GM21390 (cell line): ENCODE measurements at regions not wholly inside any gene's neighbourhood (a gene's known extent, or its start where the extent isn't known, plus 50 kb on each side); places are given as distances from the start of the nearest gene placed in this dataset.
"Not testable (repeated sequence)": the region's sequence is repeated elsewhere in the genome, so short reads cannot be mapped to it uniquely, and the experiment has no call there.

Experiments used
- ATAC-seq: cut with Tn5 transposase; IDR thresholded peaks from one replicate; pipeline ENCODE4 v1.9.1; 2021; ENCODE audit not compliant: unreplicated experiment

DNA sequence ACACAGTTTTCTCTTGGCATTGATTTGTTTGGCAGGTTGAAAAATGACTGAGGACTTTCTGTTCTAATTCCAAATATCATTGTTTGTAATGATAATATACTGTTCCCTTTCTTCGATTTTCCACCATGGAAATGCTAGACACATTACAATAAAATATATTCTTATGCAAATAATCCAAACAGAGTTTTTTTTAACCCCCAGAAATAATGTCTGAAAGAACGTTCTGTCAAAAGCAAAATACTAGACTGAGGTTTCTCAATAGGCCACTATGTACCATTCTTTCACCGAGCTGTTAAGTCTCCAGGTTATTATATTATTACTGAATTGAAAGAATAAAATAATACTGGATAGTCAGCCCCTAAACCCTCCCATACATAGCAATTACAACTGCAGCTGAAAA is 312.5 kb downstream of the ZIC3 start:
- ATAC-seq = no peak

DNA sequence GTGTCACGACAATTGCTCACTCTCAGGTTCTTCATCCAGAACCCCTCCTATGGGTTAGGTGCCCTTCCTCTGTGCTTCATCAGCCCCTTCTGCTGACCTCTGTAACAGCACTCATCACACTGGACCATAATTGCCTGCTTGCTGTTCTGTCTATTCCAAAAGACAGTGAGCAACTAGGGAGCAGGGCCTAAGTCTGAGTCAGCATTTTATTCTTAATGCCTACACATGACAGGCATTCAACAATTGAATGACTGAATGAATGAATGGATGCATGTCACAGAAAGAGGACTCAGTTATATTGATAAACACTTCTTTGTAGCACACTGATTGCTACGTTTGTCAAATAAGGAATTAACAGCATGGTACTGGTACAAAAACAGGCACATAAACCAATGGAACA is 317.0 kb downstream of the ZIC3 start:
- no peak for ATAC-seq

DNA sequence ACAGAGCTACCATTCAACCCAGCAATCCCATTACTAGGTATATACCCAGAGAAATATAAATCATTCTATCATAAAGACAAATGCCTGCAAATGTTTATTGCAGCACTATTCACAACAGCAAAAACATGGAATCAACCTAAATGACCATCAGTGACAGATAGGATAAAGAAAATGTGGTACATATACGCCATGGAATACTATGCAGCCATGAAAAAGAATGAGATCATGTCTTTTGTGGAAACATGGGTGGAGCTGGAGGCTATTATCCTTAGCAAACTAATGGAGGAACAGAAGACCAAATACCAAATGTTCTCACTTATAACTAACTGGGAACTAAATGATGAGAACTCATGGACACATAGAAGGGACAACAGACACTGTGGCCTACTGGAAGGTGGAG is 318.9 kb downstream of the ZIC3 start:
- ATAC-seq = not testable (repeated sequence)

DNA sequence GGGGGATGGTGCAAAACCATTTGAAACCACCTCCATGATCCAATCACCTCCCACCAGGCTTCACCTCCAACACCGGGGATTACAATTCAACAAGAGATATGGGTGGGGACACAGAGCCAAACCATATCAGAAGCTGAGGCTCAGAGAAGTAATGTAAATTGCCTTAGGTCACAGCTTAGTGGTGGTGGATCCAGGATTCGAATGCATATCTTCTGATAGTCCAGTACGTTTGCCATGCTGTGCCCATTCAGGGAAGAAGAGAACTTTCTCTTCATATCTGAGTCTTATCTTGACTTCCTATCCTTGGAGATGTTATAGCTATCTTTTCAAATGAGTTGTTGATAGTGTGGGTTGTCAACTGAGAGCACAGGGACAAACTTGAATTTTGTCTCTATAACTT is 325.5 kb downstream of the ZIC3 start:
- no peak for ATAC-seq

DNA sequence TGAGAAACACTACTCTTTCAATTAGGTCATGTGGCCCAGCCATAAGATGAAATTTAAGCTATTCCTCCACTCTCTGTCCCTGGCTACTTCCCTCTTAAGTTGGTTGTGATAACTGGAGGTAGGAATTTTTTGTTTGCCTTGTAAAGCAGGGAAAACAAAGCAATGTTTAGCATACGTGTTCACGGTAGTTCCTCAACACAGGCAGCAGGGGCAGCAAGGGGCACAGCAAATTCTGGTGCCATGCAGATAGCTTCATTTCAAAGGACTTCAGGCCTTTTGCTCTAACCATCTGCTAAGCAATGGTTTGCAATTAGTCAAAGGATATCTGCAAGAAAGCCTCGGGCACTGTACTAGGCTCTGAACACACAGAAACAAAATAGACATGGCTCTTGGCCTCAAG is 330.2 kb downstream of the ZIC3 start:
- no peak for ATAC-seq

DNA sequence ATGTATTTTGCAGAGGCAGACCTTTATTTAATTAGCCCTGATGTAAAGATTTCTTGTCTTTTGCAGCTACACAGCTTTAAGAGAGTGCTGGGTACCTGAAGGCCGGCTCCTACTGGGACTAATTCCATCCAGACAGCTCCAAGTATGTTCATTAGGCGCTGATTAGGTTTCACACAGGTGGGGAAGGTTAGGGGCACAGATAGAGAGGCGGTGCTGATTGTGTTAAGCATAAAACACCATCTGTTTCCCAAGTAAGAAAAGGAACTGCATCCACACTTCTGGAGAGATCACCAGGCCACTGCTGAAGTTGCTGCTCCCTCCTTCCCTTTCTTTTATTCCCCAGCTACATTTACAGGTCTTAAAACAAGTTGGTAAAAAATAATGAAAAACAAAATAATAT is 349.5 kb downstream of the ZIC3 start:
- no peak for ATAC-seq

DNA sequence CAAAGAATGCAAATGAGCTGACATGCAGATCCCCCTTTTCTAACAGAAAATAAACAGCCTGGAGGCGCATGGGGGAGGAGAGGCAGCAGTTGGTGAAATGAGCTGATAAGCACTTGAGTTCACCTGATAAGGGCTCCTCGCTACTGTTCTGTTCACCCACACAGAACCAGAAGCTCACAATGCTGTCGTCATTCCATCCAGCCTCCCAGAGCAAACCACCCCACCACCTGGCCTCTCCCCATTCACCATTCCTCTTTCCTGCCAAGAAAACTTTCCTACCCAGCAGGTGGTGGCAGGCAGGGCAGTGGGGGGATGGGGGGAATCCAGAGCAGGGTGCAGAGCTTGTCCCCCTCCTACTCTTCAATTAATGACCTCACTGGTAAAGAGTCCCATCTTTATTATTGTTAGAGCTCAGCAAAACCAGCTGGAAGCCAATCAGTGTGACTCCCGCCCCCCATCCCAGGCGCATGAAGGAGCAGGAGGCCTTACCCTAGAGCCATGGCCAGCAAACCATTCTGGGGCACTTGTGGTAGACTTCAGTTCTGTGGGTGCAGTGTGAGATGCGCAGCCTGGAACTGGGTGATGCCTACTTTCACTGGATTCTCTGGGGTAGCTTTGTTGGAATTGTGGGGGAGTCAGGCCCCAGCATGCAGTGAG is 350.3 kb downstream of the ZIC3 start:
- ATAC-seq = no peak

DNA sequence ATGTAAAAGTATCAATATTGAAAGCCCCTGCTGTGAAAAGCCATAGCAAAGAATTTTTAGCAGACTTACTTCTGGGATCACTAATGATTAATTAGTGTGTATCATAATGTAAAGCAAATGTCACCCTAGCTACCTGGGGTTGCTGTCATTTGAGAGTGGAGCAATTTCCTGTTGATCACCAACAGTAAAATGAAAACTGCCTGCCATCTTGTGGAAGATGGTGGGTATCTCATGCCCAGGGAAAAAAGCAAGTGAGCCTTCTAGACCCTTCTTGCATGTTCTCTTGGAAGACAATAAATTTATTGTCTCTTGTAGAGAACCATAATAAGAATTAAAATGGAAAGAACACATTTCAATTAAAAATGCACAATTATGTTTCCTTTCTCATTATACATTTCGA is 360.2 kb downstream of the ZIC3 start:
- ATAC-seq = no peak

DNA sequence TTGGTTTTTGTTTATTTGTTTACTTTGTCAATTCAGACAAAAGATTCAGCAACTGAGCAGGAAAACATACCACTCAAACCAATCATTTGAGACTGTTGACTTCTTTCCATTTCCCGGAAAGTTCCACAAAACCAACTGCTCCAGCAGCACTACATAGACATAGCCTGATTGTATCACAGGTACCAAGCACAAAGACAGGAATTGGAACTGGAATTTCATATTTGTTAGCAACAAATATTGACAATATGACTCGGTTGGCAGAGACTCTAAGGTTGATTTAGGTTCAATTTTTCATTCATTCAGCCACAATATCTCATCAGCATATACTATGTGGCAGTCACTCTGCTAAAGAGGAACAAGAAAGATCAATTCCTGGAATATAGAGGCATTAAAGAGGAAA is 364.0 kb downstream of the ZIC3 start:
- no peak for ATAC-seq

DNA sequence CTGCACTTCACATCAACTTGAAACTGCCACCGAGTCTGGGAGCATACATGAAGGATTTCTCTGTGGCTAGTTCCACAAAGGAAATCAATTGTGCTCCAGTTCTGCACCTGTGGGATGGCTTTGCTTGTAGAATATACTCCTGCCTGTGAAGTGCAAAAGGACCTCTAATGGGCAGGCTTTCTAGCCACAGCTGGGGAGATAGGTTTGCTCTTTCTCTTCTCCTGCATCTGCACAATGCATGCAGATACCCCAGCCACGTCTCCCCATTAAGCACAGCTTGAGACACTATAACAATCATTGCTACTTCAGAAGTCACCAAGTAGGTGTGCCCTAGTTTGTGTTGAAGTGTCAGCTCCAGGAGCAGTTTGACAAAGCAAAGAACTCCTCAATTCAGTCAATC is 364.6 kb downstream of the ZIC3 start:
- ATAC-seq = no peak

DNA sequence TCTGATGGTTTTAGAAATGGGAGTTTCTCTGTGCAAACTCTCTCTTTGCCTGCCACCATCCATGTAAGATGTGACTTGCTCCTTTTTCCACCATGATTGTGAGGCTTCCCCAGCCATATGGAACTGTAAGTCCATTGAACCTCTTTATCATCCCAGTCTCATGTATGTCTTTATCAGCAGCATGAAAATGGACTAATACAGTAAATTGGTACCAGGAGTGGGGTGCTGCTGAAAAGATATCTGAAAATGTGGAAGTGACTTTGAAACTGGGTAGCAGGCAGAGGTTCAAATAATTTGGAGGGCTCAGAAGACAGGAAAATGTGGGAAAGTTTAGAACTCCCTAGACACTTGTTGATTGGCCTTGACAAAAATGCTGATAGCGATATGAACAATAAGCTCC is 368.3 kb downstream of the ZIC3 start:
- ATAC-seq = not testable (repeated sequence)

DNA sequence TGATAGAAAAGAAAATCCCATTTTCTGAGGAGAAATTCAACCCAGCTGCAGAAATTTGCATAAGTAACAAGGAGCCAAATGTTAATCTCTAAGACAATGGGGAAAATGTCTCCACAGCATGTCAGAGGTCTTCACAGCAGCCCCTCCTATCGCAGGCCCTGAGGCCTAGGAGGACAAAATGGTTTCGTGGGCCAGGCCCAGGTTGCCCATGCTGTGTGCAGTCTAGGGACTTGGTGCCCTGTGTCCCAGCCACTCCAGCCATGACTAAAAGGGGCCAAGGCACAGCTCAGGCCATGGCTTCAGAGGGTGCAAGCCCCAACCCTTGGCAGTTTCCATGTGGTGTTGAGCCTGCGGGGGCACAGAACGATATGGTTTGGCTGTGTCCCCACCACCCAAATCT is 369.0 kb downstream of the ZIC3 start:
- ATAC-seq = not testable (repeated sequence)

DNA sequence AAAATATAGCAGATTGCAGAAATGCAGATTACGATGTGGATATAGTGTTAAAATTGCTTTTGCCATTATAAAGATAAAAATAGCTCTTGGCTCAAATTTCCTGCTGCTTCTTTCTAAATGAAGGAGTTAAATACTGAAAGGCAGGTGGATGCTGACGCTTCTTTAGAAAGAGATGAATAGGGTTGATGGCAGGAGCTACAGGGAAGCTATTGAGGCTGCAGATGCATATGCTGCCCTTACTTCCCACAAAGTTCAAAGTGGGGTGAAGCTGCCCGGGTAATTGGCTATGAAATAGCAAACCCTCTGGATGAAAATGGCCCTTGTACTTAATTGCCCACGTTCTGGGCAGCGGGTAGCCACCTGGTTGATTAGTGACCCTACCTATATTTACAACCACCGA is 379.5 kb downstream of the ZIC3 start:
- no peak for ATAC-seq

DNA sequence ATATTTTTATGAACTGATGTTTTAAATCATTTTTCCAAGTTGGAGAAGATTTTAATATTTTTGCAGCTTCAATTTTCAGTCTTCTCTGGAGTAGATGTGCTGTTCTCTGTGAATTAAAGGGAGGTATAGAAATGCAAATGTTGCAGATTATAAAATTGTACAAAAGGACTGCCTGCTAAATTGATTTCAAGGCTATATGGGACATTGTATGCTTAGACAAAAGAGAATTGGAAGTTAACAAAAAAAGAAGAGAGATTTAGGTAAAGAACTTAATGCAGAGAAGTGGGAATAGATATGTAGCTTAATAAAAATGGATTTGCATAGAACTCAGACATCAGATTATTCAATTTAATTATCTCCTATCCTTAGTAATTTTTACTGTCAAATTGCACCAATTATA is 403.3 kb downstream of the ZIC3 start:
- ATAC-seq = no peak

DNA sequence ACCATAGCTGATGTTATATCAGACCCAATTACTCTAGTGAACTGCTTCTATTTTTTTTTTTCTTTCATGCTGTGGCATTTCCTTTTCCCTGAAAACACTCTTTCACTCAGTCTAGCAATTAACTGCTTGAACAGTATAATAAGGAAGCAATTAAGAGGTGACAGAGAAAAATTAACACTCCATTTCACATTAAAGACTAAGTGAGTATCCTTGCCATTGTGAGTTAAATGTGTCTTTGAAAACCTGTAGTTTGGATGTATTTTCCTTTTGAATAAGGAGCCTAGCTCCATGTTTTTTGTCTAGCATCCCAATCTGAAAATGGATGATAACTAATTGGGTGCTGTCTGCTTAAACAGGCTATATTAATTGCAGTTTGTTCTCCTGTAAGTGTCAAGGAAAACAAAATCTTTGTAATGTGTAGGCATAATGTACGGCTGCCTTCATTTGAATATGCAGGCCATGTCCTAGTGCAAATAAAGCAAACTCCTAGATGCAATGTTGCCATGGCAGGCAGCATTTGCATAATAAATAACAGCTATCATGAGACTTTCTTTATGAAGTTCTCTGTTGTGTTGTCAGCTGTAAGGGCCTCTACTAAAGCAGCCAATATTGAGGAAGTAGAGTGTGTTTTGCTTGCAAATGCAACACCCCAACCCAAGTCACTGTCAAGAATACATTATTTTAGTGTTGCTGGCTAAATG is 416.7 kb downstream of the ZIC3 start:
- ATAC-seq = no peak

DNA sequence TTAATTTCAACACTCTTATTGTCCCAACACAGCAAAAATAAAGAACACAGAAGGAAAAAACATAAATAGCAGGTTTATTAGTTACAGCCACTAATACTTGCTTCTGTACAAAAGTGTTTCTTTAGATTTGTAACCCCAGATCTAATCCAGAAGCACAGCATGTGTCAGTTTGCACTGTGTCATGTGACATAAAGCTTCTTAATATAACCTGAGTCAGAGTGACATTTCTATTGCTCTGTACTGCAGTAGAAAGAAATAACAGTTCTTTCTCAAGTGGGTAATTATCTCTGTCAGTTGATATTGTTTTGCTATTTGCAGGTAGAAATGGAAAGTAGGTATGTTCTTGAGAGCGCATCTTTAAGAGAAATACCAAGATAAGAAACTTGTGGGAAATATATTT is 422.5 kb downstream of the ZIC3 start:
- no peak for ATAC-seq

DNA sequence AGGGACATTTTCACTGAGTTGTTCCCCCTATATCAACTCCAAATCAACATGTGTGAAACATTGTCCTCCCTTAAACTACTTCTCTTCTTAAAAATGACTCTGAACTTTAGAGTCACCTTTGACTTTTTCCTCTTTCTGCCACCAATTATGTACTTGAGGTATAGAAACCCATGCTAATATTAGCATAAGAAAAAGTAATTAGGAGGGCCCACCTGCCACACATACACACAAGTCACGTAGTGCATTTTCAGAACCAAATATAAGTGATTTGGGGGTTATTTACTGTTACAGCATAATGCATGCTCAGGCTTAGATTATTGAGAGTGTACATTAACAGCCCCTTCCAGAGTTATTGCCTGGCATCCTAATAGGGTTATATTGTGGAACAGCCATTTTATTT is 432.7 kb downstream of the ZIC3 start:
- ATAC-seq = no peak

DNA sequence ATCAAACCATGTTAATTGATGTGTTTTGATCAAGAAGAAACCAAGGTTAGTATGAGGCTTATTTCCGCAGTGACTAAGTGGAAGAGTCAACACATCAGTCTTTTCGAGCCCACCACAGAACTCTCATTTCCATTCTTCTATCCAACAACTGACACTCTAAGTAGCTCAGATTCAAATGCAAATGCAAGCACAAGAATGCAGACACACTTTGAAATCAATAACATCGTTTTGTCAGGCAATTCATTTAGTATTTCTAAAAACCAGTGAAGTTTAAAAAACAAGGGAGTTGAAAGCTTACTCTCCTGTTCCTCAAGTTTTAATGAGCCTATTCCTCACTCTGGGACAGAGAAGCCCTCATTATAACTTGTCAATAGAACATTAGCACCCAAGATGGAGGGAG is 433.1 kb downstream of the ZIC3 start:
- no peak for ATAC-seq

DNA sequence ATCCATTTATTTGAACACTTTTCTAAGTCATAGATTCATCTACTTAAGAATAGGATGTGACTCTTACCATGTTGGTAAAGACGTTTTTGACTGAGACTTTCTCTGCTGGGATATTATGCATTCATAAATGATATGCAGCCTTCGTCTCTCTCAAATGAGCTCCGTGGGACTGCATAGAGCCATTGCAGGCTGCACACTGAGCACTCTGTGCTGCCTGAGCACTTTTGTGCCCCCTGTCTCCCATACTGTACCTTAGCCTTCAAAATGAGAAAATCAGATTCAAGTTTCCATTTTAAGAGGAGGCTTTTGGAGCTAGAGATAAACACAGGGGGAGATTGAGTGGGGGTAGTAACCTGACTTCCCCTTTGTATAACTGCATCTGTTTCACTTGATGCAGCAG is 433.6 kb downstream of the ZIC3 start:
- ATAC-seq = no peak

DNA sequence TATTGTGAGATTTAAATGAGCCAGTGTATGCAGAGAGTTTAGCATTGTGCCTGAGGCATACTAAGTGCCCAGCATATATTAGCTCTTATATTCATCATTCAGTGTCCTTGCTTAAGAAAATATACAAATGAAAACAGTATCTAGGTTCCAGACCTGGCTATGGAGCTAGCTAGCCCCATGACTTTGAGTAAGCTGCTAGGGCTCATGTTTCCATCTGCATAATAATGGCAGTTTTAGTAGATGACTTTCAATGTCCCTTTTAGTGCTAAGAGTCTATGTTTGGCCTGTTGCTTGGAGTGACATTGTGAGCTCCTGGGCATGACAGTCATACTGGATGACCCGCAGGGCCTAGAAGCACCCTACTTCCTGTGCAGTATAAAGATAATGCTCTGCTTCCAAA is 435.3 kb downstream of the ZIC3 start:
- ATAC-seq = no peak

DNA sequence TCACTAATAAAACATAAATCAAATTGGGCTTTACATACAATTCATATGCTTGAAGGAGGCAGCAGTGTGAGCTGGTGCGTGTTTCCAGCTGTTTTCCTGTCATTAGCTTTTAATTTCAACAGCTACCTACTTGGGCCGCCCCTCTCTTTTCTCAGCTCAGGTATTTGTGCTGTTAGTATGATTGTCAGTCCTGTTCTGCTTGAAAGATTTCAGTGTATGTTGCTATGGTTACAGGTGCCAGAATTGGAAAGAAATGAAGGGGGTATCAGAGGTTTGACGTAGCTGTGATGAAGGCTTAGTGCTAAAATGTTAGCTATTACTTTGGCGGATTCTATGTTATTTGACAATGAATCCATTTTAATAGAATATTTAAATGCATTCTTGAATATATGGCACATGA is 440.3 kb downstream of the ZIC3 start:
- ATAC-seq = no peak

DNA sequence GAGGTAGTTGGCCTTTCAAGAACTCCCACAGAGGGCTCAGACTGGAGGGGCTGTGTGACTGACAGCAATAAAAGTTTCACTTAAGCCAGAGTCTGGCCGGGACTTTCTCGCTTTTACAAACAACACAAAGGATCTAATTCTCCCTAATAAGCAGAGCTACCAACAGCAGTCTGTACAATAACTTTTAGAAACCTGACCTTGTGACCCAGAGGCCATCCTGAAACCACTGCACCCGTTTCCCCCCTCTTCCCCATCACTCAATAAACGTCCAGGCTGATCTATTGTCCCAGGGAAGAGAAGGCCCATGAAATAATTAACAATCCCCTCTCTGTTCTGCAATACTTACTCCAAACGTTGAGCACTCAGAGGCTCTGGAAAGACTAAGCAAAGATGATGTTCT is 442.4 kb downstream of the ZIC3 start:
- no peak for ATAC-seq

DNA sequence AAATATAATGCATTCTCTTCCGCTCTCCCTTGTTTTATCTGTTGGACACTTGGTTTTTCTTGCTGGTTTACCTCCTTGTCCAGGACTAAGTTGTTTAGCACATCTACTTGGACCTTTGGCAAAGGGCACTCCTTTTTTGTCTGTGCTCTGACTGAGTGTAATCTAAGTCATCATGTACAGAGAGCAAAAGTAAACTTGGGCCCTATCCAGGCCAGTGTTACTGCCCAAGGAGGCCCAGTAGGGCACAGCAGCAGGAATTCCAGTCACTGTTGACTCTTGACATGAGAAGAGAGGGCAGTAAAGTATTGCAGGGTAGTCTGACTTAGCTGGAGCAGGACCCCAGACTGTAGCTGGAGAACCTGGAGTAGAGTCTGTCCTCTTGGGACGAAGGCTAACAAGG is 445.5 kb downstream of the ZIC3 start:
- ATAC-seq = no peak
